H1 (cell line): ENCODE measurements at regions not wholly inside any gene's neighbourhood (a gene's known extent, or its start where the extent isn't known, plus 50 kb on each side); places are given as distances from the start of the nearest gene placed in this dataset.

ENCODE experiments used
- CHD7 ChIP-seq: fragments of 300-600 bp; sonication (generic); IDR thresholded peaks from 2 replicates; pipeline ENCODE4 v1.7.1; 2012; ENCODE audit warnings: low read length, moderate library complexity, mild to moderate bottlenecking, inconsistent platforms; ENCODE audit not compliant: insufficient replicate concordance
- HDAC2 ChIP-seq, 2 experiments: fragments of 300-600 bp in 1 of 2; sonication (generic) in 1 of 2; IDR thresholded peaks; 2 replicates each; pipeline ENCODE4 v1.6.1; 2011 to 2012; ENCODE audit warnings: low read depth in 2 of 2, low read length in 2 of 2, mild to moderate bottlenecking in 2 of 2, moderate library complexity in 2 of 2, borderline replicate concordance in 1 of 2, inconsistent platforms in 1 of 2
- JUN ChIP-seq: IDR thresholded peaks from 2 replicates; pipeline ENCODE4 v1.6.1; 2011; ENCODE audit warnings: low read depth, mild to moderate bottlenecking, improper control_type of control experiment, low read length
- KDM4A ChIP-seq: IDR thresholded peaks from one replicate; pipeline ENCODE4 v1.7.1; 2012; ENCODE audit warnings: low read depth, mild to moderate bottlenecking, moderate library complexity, low read length, inconsistent platforms; ENCODE audit not compliant: severe bottlenecking
- MAX ChIP-seq: IDR thresholded peaks from 2 replicates; pipeline ENCODE4 v1.6.1; 2012; ENCODE audit warnings: inconsistent platforms
- NANOG ChIP-seq: IDR thresholded peaks from 2 replicates; pipeline ENCODE4 v1.6.1; 2011; ENCODE audit warnings: low read length, low read depth, mild to moderate bottlenecking, inconsistent platforms; ENCODE audit not compliant: insufficient read depth, poor library complexity, severe bottlenecking
- NRF1 ChIP-seq: IDR thresholded peaks from 2 replicates; pipeline ENCODE4 v1.6.1; 2011; ENCODE audit warnings: mild to moderate bottlenecking, low read depth, low read length, improper control_type of control experiment
- POU5F1 ChIP-seq: IDR thresholded peaks from 2 replicates; pipeline ENCODE4 v1.6.1; 2011; ENCODE audit warnings: low read depth, mild to moderate bottlenecking, low read length, moderate library complexity
- TAF1 ChIP-seq: IDR thresholded peaks from 2 replicates; pipeline ENCODE4 v1.6.1; 2011; ENCODE audit warnings: mild to moderate bottlenecking, low read depth, low read length
- TCF12 ChIP-seq: IDR thresholded peaks from 2 replicates; pipeline ENCODE4 v1.6.1; 2011; ENCODE audit warnings: low read depth, mild to moderate bottlenecking, low read length

- TF ChIP-seq CHD7: no peak
- no peak for TF ChIP-seq TAF1
- TF ChIP-seq NANOG: no peak
- TF ChIP-seq TCF12: no peak
- TF ChIP-seq POU5F1: no peak
- TF ChIP-seq JUN: no peak
- no peak for TF ChIP-seq KDM4A
- TF ChIP-seq MAX: no peak
- TF ChIP-seq HDAC2 (IDR thresholded peaks at IDR 0.05; ENCODE audit: borderline replicate concordance in 1 of 2, low read depth in 2 of 2, low read length in 2 of 2): no peak
- TF ChIP-seq NRF1: no peak
Measured at GRCh38 chr5:23402585-23402984, 104.8 kb upstream of the PRDM9 start (continued).
